ENCODE measurements at regions not wholly inside any gene's neighbourhood (a gene's known extent, or its start where the extent isn't known, plus 50 kb on each side); places are given as distances from the start of the nearest gene placed in this dataset.

DNA sequence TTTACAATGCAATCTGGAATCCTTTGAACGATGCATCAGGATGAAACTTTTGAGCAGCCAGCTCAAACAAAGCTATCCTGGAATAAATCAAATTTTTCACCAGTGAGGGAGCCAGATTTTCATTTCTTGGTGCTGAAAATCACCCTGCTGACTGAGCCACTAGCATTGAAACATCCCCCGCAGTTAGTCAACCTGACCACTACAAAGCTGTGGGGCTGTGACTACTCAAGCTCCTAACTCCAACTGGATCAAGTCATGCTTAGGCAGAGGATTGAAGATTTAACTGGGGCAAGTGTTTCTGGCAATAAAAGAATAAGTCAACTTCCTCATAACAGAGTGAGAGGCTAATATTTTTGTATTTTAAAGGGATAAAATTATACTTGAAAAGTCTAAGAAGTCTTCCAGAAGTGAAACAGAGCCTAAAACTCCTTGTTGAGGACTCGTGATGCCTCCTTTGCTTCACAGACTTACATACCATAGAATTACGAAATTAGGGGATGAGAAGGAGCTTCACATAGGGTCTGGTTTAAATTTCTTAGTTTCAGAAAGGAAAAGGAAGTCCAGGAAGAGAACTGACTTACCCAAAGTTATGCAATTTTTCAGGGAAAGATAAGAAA lies 177.8 kb downstream of the SERPINI1 start:
- FAIRE-seq (no peak), DNase-seq (ENCODE audit: insufficient read length, low spot score) (no peak)
- no peak for TF ChIP-seq CTCF (IDR thresholded peaks at IDR 0.05; ENCODE audit: insufficient read depth, missing control alignments)

GRCh38 chr3:167909952-167910351 lies 174.4 kb downstream of the SERPINI1 start:
- no peak for FAIRE-seq
- no peak for DNase-seq (ENCODE audit: insufficient read length, low spot score)
- no peak for TF ChIP-seq CTCF (IDR thresholded peaks at IDR 0.05; ENCODE audit: insufficient read depth, missing control alignments)

GRCh38 chr3:167909504-167909896 lies 174.0 kb downstream of the SERPINI1 start:
- no peak for DNase-seq (ENCODE audit: insufficient read length, low spot score)
- FAIRE-seq = no peak
- no peak for TF ChIP-seq CTCF (IDR thresholded peaks at IDR 0.05; ENCODE audit: insufficient read depth, missing control alignments)

- no peak for TF ChIP-seq CTCF (IDR thresholded peaks at IDR 0.05; ENCODE audit: insufficient read depth, missing control alignments)
- DNase-seq (ENCODE audit: insufficient read length, low spot score) (no peak), FAIRE-seq (no peak)
Observed at GRCh38 chr3:167908746-167909503, 173.4 kb downstream of the SERPINI1 start.

GRCh38 chr3:167908221-167908620 lies 172.7 kb downstream of the SERPINI1 start:
- no peak for FAIRE-seq
- no peak for TF ChIP-seq CTCF (IDR thresholded peaks at IDR 0.05; ENCODE audit: insufficient read depth, missing control alignments)
- no peak for DNase-seq (ENCODE audit: insufficient read length, low spot score)

DNA sequence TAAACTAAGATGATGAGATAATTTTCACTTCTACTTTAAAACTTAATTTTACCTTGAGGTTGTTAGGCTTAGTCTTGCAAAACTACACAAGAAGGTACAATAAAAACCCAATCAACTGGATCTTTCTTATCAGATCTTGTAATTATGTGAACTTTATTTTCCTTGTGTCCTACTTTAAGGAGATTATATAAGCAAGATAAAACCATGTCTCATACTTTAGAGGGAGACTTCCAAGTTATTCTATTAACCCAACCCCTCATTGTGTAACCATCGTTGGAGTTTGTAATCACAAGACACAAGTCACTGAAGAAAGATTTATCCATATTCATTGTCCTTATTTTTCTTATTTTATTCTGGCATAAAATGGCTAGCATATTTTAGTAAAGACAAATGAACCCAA lies 165.6 kb downstream of the SERPINI1 start:
- DNase-seq (ENCODE audit: insufficient read length, low spot score) (no peak), FAIRE-seq (no peak)
- TF ChIP-seq CTCF (IDR thresholded peaks at IDR 0.05; ENCODE audit: insufficient read depth, missing control alignments) = no peak

DNA sequence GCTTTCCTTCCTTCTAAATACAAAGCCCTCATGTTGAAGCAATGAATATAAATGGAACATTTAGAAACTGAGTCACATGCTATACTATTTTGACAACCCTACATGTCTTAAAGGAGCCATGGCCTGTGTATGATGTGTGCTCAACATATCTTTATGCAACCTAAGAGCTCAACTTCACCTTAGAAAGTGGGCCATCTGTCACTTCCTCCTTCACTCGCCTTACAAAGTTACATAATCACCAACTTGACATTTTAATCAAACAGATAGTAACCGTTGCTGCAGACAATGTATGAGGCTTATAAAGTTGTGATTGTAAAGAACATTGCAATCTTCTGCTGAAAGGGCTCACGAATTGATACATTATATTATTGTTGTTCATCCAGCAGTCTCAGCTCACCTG lies 163.6 kb downstream of the SERPINI1 start:
- no peak for TF ChIP-seq CTCF (IDR thresholded peaks at IDR 0.05; ENCODE audit: insufficient read depth, missing control alignments)
- FAIRE-seq (no peak), DNase-seq (ENCODE audit: insufficient read length, low spot score) (no peak)

All from D721Med (cell line).